ENCODE measurements at regions not wholly inside any gene's neighbourhood (a gene's known extent, or its start where the extent isn't known, plus 50 kb on each side); places are given as distances from the start of the nearest gene placed in this dataset.

DNA sequence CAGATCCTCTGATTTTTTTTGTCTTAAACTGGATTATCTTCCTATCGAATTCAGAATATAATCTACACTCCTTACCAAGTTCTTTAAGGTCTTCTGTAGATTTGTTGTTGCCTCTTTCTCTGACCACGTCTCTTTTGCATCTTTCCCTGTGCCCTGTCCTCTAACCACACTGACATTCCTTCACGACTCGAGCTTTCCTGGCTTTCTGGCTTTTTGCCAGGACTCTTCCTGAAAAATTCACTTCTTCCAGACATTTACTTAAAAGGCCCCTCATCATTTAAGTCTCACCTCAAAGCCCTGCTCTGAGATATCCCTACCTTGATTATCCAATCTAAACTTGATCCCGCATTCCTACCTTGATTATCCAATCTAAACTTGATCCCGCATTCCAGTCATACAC is 422.3 kb upstream of the DCN start:
- TF ChIP-seq EZH2 (IDR thresholded peaks at IDR 0.05; ENCODE audit: low read depth): no peak
- TF ChIP-seq, protein P1, sequence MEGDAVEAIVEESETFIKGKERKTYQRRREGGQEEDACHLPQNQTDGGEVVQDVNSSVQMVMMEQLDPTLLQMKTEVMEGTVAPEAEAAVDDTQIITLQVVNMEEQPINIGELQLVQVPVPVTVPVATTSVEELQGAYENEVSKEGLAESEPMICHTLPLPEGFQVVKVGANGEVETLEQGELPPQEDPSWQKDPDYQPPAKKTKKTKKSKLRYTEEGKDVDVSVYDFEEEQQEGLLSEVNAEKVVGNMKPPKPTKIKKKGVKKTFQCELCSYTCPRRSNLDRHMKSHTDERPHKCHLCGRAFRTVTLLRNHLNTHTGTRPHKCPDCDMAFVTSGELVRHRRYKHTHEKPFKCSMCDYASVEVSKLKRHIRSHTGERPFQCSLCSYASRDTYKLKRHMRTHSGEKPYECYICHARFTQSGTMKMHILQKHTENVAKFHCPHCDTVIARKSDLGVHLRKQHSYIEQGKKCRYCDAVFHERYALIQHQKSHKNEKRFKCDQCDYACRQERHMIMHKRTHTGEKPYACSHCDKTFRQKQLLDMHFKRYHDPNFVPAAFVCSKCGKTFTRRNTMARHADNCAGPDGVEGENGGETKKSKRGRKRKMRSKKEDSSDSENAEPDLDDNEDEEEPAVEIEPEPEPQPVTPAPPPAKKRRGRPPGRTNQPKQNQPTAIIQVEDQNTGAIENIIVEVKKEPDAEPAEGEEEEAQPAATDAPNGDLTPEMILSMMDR (conservative IDR thresholded peaks at IDR 0.05): no peak
- Histone ChIP-seq H3K4me1 (replicated peaks; ENCODE audit: insufficient read depth) (no peaks in the 10 kb centered on the region), H3K9me2 (ENCODE audit: insufficient read depth) (no peaks in the 10 kb centered on the region), H3K4me3 (no peak overlapping the region), H2AFZ (no peak overlapping the region), H3K27ac (no peak overlapping the region), H3K4me2 (no peak overlapping the region), H3F3A (ENCODE audit: insufficient read depth, low read depth) (no peaks in the 10 kb centered on the region), H3K27me3 (ENCODE audit: insufficient read depth, low read depth) (no peaks in the 10 kb centered on the region), H3K9me3 (ENCODE audit: insufficient read depth, low read depth) (no peaks in the 10 kb centered on the region; the same call in 1 of the 2 replicates), H3K36me3 (ENCODE audit: low read depth) (no peaks in the 10 kb centered on the region), H4K20me1 (ENCODE audit: insufficient read depth) (no peaks in the 10 kb centered on the region), H3K79me2 (ENCODE audit: low read depth) (no peaks in the 10 kb centered on the region)
- CTCF ChIA-PET: no interaction called here
- DNase-seq: no peak
- intact Hi-C loops (cut with micrococcal nuclease; ENCODE audit: unreplicated experiment): no loop called here
- BruUV-seq (replicated peaks): no TSS peak
- POLR2A ChIA-PET (ENCODE audit: unreplicated experiment): no interaction called here

DNA sequence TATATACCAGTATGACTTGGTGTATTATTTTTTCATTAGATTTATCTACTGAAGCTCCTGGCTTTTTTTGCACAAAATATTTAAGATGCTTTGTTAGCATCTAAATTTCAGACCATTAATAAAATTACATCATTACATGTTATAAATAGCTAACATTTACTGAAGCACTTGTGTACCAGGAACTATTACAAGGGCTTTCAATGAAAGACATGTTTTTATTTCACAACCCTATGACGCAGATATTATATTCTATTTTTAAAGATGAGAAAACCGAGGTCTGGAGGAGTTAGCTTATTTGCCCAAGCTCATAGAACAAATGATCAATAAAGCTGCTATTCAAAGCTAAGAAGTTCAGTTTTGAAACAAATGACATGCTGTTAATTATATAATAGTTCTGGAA is 420.4 kb upstream of the DCN start:
- ChIA-PET CTCF (no interaction called here), POLR2A (ENCODE audit: unreplicated experiment) (interaction anchor here (0.7 kb wide), 1 partner anchor 28 kb away, joined by 17 read pairs; no protein-coding TSS in a partner anchor)
- TF ChIP-seq, protein P1 (conservative IDR thresholded peaks at IDR 0.05): no peak
- TF ChIP-seq EZH2 (IDR thresholded peaks at IDR 0.05; ENCODE audit: low read depth): no peak
- Histone ChIP-seq H3F3A (ENCODE audit: insufficient read depth, low read depth) (no peaks in the 10 kb centered on the region), H3K4me2 (no peak overlapping the region), H3K27me3 (ENCODE audit: insufficient read depth, low read depth) (no peaks in the 10 kb centered on the region), H3K79me2 (ENCODE audit: low read depth) (no peaks in the 10 kb centered on the region), H2AFZ (no peak overlapping the region), H3K27ac (no peak overlapping the region), H3K4me3 (no peak overlapping the region), H4K20me1 (ENCODE audit: insufficient read depth) (no peaks in the 10 kb centered on the region), H3K4me1 (replicated peaks; ENCODE audit: insufficient read depth) (no peaks in the 10 kb centered on the region), H3K36me3 (ENCODE audit: low read depth) (no peaks in the 10 kb centered on the region), H3K9me2 (ENCODE audit: insufficient read depth) (no peaks in the 10 kb centered on the region), H3K9me3 (ENCODE audit: insufficient read depth, low read depth) (peaks cover 6% of the 10 kb centered on the region; the same call in 1 of the 2 replicates)
- no peak for DNase-seq
- intact Hi-C loops (cut with micrococcal nuclease; ENCODE audit: unreplicated experiment): no loop called here
- BruUV-seq (replicated peaks): no TSS peak

DNA sequence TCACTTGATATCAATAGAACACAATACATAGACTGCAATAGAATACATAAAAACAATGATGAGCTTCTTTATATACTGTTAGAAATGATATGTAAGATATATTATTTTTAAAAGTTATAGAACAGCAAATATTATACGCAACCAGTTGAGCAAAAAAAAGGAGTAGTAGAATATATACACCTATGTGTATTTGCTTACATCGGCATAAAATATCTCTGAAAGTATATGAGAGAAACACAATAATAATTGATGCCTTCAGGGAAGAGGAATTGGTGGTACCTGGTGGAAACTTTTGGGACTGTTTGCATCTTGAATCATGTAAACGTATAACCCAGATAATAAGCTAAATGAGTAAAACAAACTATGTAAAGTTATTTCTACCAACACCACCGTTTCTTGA is 418.4 kb upstream of the DCN start:
- Histone ChIP-seq H3K36me3 (ENCODE audit: low read depth) (no peaks in the 10 kb centered on the region), H3K79me2 (ENCODE audit: low read depth) (no peaks in the 10 kb centered on the region), H3K4me3 (no peak overlapping the region), H3K27me3 (ENCODE audit: insufficient read depth, low read depth) (no peaks in the 10 kb centered on the region), H3K27ac (no peak overlapping the region), H3K9me2 (ENCODE audit: insufficient read depth) (no peaks in the 10 kb centered on the region), H3K4me2 (no peak overlapping the region), H4K20me1 (ENCODE audit: insufficient read depth) (no peaks in the 10 kb centered on the region), H3K4me1 (replicated peaks; ENCODE audit: insufficient read depth) (no peaks in the 10 kb centered on the region), H3K9me3 (ENCODE audit: insufficient read depth, low read depth) (peaks cover 6% of the 10 kb centered on the region; the same call in 1 of the 2 replicates), H2AFZ (no peak overlapping the region; the same call in 1 of the 2 replicates), H3F3A (ENCODE audit: insufficient read depth, low read depth) (no peaks in the 10 kb centered on the region)
- no TSS peak for BruUV-seq (replicated peaks)
- no peak for DNase-seq
- intact Hi-C loops (cut with micrococcal nuclease; ENCODE audit: unreplicated experiment): no loop called here
- ChIA-PET CTCF (no interaction called here), POLR2A (ENCODE audit: unreplicated experiment) (no interaction called here)
- TF ChIP-seq, protein P1 (conservative IDR thresholded peaks at IDR 0.05): no peak
- no peak for TF ChIP-seq EZH2 (IDR thresholded peaks at IDR 0.05; ENCODE audit: low read depth)

All from PC-9 (cell line).